ENCODE measurements at regions not wholly inside any gene's neighbourhood (a gene's known extent, or its start where the extent isn't known, plus 50 kb on each side); places are given as distances from the start of the nearest gene placed in this dataset.

DNA sequence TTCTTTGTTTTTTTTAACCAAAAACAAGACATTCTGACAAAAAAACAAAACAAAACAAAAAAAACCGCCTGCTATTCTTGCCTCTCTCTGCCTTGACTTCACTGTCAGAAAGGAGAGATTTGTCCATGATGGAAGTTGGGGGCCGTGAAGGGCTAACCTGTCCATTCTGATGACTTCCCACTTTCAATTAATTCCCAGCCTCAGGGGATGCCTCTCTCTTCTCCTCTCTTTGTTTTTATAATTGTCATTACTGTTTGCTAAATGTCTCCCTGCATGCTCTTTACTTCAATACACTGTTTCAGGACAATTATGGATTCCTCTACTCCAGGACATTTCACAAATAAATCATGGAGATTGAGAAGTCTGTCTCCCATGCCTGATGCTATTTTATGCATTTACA lies 130.5 kb upstream of the CNR1 start:
- TF ChIP-seq, protein P1, sequence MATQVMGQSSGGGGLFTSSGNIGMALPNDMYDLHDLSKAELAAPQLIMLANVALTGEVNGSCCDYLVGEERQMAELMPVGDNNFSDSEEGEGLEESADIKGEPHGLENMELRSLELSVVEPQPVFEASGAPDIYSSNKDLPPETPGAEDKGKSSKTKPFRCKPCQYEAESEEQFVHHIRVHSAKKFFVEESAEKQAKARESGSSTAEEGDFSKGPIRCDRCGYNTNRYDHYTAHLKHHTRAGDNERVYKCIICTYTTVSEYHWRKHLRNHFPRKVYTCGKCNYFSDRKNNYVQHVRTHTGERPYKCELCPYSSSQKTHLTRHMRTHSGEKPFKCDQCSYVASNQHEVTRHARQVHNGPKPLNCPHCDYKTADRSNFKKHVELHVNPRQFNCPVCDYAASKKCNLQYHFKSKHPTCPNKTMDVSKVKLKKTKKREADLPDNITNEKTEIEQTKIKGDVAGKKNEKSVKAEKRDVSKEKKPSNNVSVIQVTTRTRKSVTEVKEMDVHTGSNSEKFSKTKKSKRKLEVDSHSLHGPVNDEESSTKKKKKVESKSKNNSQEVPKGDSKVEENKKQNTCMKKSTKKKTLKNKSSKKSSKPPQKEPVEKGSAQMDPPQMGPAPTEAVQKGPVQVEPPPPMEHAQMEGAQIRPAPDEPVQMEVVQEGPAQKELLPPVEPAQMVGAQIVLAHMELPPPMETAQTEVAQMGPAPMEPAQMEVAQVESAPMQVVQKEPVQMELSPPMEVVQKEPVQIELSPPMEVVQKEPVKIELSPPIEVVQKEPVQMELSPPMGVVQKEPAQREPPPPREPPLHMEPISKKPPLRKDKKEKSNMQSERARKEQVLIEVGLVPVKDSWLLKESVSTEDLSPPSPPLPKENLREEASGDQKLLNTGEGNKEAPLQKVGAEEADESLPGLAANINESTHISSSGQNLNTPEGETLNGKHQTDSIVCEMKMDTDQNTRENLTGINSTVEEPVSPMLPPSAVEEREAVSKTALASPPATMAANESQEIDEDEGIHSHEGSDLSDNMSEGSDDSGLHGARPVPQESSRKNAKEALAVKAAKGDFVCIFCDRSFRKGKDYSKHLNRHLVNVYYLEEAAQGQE (IDR thresholded peaks at IDR 0.05; ENCODE audit: insufficient replicate concordance, low read depth) = no peak
- TF ChIP-seq, protein P2, sequence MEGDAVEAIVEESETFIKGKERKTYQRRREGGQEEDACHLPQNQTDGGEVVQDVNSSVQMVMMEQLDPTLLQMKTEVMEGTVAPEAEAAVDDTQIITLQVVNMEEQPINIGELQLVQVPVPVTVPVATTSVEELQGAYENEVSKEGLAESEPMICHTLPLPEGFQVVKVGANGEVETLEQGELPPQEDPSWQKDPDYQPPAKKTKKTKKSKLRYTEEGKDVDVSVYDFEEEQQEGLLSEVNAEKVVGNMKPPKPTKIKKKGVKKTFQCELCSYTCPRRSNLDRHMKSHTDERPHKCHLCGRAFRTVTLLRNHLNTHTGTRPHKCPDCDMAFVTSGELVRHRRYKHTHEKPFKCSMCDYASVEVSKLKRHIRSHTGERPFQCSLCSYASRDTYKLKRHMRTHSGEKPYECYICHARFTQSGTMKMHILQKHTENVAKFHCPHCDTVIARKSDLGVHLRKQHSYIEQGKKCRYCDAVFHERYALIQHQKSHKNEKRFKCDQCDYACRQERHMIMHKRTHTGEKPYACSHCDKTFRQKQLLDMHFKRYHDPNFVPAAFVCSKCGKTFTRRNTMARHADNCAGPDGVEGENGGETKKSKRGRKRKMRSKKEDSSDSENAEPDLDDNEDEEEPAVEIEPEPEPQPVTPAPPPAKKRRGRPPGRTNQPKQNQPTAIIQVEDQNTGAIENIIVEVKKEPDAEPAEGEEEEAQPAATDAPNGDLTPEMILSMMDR (IDR thresholded peaks at IDR 0.05; ENCODE audit: insufficient read depth, low read length) = no peak
- TF ChIP-seq POLR2AphosphoS5 (IDR thresholded peaks at IDR 0.05; ENCODE audit: low read depth) = no peak
- no peak for TF ChIP-seq GABPA (IDR thresholded peaks at IDR 0.05; ENCODE audit: low read depth)
- TF ChIP-seq SPI1 (IDR thresholded peaks at IDR 0.05; ENCODE audit: borderline replicate concordance, low read depth) = no peak
